Breast epithelium (tissue), 4 donors: ENCODE measurements at regions not wholly inside any gene's neighbourhood (a gene's known extent, or its start where the extent isn't known, plus 50 kb on each side); places are given as distances from the start of the nearest gene placed in this dataset.

Experiments
- DNase-seq, 2 donors: peaks; one replicate each; pipeline ENCODE4 v3.0.0-alpha.2; 2019; ENCODE audit warnings: low spot score in 2 of 2
- H3K27ac ChIP-seq, 2 donors: fragments of 200-600 bp; sonication (generic) in 1 of 2; one replicate each; pipeline ENCODE4 v1.5.1; 2016 to 2019; ENCODE audit warnings: mild to moderate bottlenecking in 1 of 2
- H3K27me3 ChIP-seq, 2 donors: fragments of 200-600 bp; sonication (generic) in 1 of 2; one replicate each; pipeline versions ENCODE4 v1.5.1 to v1.6.0; 2017 to 2019; ENCODE audit warnings: control low read depth in 1 of 2, mild to moderate bottlenecking in 1 of 2
- H3K36me3 ChIP-seq: fragments of 200-600 bp; one replicate; pipeline ENCODE4 v1.5.1; 2019
- H3K4me1 ChIP-seq, 2 donors: fragments of 200-600 bp; sonication (generic); one replicate each; pipeline ENCODE4 v1.5.1; 2016 to 2019; ENCODE audit warnings: control low read depth in 1 of 2
- H3K4me3 ChIP-seq, 3 donors: fragments of 200-600 bp; sonication (generic); 1 replicate in 2 of 3; 2 replicates in 1 of 3; pipeline ENCODE4 v1.5.1; 2016 to 2019; ENCODE audit warnings: mild to moderate bottlenecking in 3 of 3, moderate library complexity in 2 of 3
- H3K9me3 ChIP-seq, 2 donors: fragments of 200-600 bp; sonication (generic) in 1 of 2; one replicate each; pipeline ENCODE4 v1.5.1; 2016 to 2019; ENCODE audit warnings: control low read depth in 1 of 2
- CTCF ChIP-seq, 3 donors: fragments of 450-650 bp; IDR thresholded peaks; one replicate each; pipeline ENCODE4 v1.5.1; 2016 to 2017; ENCODE audit warnings: antibody characterized with exemption in 3 of 3, mild to moderate bottlenecking in 3 of 3, moderate library complexity in 3 of 3
- POLR2A ChIP-seq: fragments of 450-650 bp; IDR thresholded peaks from one replicate; pipeline ENCODE4 v1.6.1; 2016; ENCODE audit warnings: antibody characterized with exemption, mild to moderate bottlenecking, moderate library complexity
- POLR2AphosphoS5 ChIP-seq, 3 donors: sonication (generic); formaldehyde crosslinking; IDR thresholded peaks; one replicate each; pipeline ENCODE4 v1.6.1; 2017; ENCODE audit warnings: antibody characterized with exemption in 3 of 3
- intact Hi-C: fragments of 100-400 bp; cut with DNase I; formaldehyde crosslinking; loops from one replicate; pipeline ENCODE4 v1.15.1; 2023; ENCODE audit warnings: low total_unique reads

- intact Hi-C loops, result no loop called here
- no peaks in the 10 kb centered on the region for H3K9me3 ChIP-seq
- H3K27ac ChIP-seq, result no peak overlapping the region
- no peak for DNase-seq
- TF ChIP-seq POLR2AphosphoS5 (IDR thresholded peaks at IDR 0.05) (no peak), CTCF (IDR thresholded peaks at IDR 0.05) (no peak), POLR2A (no peak)
- no peaks in the 10 kb centered on the region for H3K27me3 ChIP-seq
- H3K4me3 ChIP-seq, result no peak overlapping the region
- no peaks in the 10 kb centered on the region for H3K36me3 ChIP-seq
- no peaks in the 10 kb centered on the region for H3K4me1 ChIP-seq
These were observed 234.7 kb upstream of the PLSCR5 start for GRCh38 chr3:146839727-146840375.

GRCh38 chr3:146838221-146838620 is 233.1 kb upstream of the PLSCR5 start:
- Histone ChIP-seq H3K4me3 (no peak overlapping the region), H3K27me3 (no peaks in the 10 kb centered on the region), H3K9me3 (no peaks in the 10 kb centered on the region), H3K4me1 (no peaks in the 10 kb centered on the region), H3K27ac (no peak overlapping the region), H3K36me3 (no peaks in the 10 kb centered on the region)
- no peak for DNase-seq
- TF ChIP-seq CTCF (IDR thresholded peaks at IDR 0.05) (no peak), POLR2A (no peak), POLR2AphosphoS5 (IDR thresholded peaks at IDR 0.05) (no peak)
- intact Hi-C loops, result no loop called here

GRCh38 chr3:146834917-146835316 is 229.8 kb upstream of the PLSCR5 start:
- Histone ChIP-seq H3K36me3 (no peaks in the 10 kb centered on the region), H3K27me3 (no peaks in the 10 kb centered on the region), H3K27ac (no peak overlapping the region), H3K4me1 (no peaks in the 10 kb centered on the region), H3K4me3 (no peak overlapping the region), H3K9me3 (no peaks in the 10 kb centered on the region)
- no peak for TF ChIP-seq POLR2A
- no peak for TF ChIP-seq CTCF (IDR thresholded peaks at IDR 0.05)
- TF ChIP-seq POLR2AphosphoS5 (IDR thresholded peaks at IDR 0.05), result no peak
- no peak for DNase-seq
- intact Hi-C loops, result no loop called here

GRCh38 chr3:146832857-146833458 is 227.8 kb upstream of the PLSCR5 start:
- H3K36me3 ChIP-seq, result no peaks in the 10 kb centered on the region
- H3K27ac ChIP-seq, result no peak overlapping the region
- no peaks in the 10 kb centered on the region for H3K4me1 ChIP-seq
- H3K4me3 ChIP-seq, result no peak overlapping the region
- H3K9me3 ChIP-seq, result no peaks in the 10 kb centered on the region
- H3K27me3 ChIP-seq, result no peaks in the 10 kb centered on the region
- intact Hi-C loops, result no loop called here
- TF ChIP-seq POLR2A (no peak), POLR2AphosphoS5 (IDR thresholded peaks at IDR 0.05) (no peak), CTCF (IDR thresholded peaks at IDR 0.05) (no peak)
- no peak for DNase-seq

- H3K36me3 ChIP-seq, result no peaks in the 10 kb centered on the region
- H3K27ac ChIP-seq, result no peak overlapping the region
- no peak overlapping the region for H3K4me3 ChIP-seq
- intact Hi-C loops, result no loop called here
- H3K27me3 ChIP-seq, result no peaks in the 10 kb centered on the region
- TF ChIP-seq CTCF (IDR thresholded peaks at IDR 0.05) (no peak), POLR2AphosphoS5 (IDR thresholded peaks at IDR 0.05) (no peak), POLR2A (no peak)
- H3K4me1 ChIP-seq, result no peaks in the 10 kb centered on the region
- H3K9me3 ChIP-seq, result no peaks in the 10 kb centered on the region
- DNase-seq, result no peak
These were observed 226.5 kb upstream of the PLSCR5 start for GRCh38 chr3:146831659-146832058.
